Fibroblast of lung (primary cell): ENCODE measurements at regions not wholly inside any gene's neighbourhood (a gene's known extent, or its start where the extent isn't known, plus 50 kb on each side); places are given as distances from the start of the nearest gene placed in this dataset.

Experiments used
- DNase-seq, 2 donors: peaks; one replicate each; pipeline versions ENCODE4 v3.0.0 to v3.0.0-alpha.2; 2010; ENCODE audit warnings: low read depth in 2 of 2
- H2AFZ ChIP-seq: 2 replicates; pipeline ENCODE4 v1.5.1; 2012; ENCODE audit warnings: low read length, control low read depth, inconsistent platforms
- H3K27ac ChIP-seq: 2 replicates; pipeline ENCODE4 v1.5.1; 2011; ENCODE audit warnings: low read length, control low read depth; ENCODE audit not compliant: insufficient read depth
- H3K27me3 ChIP-seq: 2 replicates; pipeline ENCODE4 v1.5.1; 2011; ENCODE audit warnings: mild to moderate bottlenecking, low read length; ENCODE audit not compliant: control insufficient read depth, insufficient read depth
- H3K36me3 ChIP-seq: 2 replicates; pipeline ENCODE4 v1.5.1; 2011; ENCODE audit warnings: low read length; ENCODE audit not compliant: control insufficient read depth, insufficient read depth
- H3K4me1 ChIP-seq: 2 replicates; pipeline ENCODE4 v1.5.1; 2011; ENCODE audit warnings: low read length; ENCODE audit not compliant: control insufficient read depth, insufficient read depth; ENCODE audit errors: extremely low read depth
- H3K4me2 ChIP-seq: 2 replicates; pipeline ENCODE4 v1.5.1; 2011; ENCODE audit warnings: low read length, control low read depth; ENCODE audit not compliant: insufficient read depth; ENCODE audit errors: extremely low read depth
- H3K4me3 ChIP-seq, 4 experiments: fragments of 200-600 bp in 1 of 4; sonication (generic) in 1 of 4; replicated peaks in 1 of 4; 2 replicates each; pipeline ENCODE4 v1.5.1; 2011 to 2016; ENCODE audit warnings: low read length in 4 of 4, low read depth in 3 of 4, mild to moderate bottlenecking in 3 of 4, control low read depth in 2 of 4, inconsistent platforms in 1 of 4, mixed read lengths in 1 of 4; ENCODE audit not compliant: insufficient read depth in 1 of 4; ENCODE audit errors: control extremely low read depth in 1 of 4
- H3K79me2 ChIP-seq: 2 replicates; pipeline ENCODE4 v1.5.1; 2012; ENCODE audit warnings: mild to moderate bottlenecking, low read length, inconsistent platforms; ENCODE audit not compliant: control insufficient read depth, insufficient read depth
- H3K9ac ChIP-seq: 2 replicates; pipeline ENCODE4 v1.5.1; 2011; ENCODE audit warnings: mild to moderate bottlenecking, low read length, control low read depth; ENCODE audit not compliant: insufficient read depth
- H3K9me3 ChIP-seq: 2 replicates; pipeline ENCODE4 v1.5.1; 2012; ENCODE audit warnings: low read depth, low read length; ENCODE audit not compliant: control insufficient read depth, insufficient read depth
- H4K20me1 ChIP-seq: 2 replicates; pipeline ENCODE4 v1.5.1; 2011; ENCODE audit warnings: low read length; ENCODE audit not compliant: control insufficient read depth, insufficient read depth; ENCODE audit errors: extremely low read depth
- CTCF ChIP-seq, 2 donors: IDR thresholded peaks in 1 of 2; conservative IDR thresholded peaks in 1 of 2; 1 replicate in 1 of 2; 2 replicates in 1 of 2; pipeline ENCODE4 v1.5.1; 2011 to 2012; ENCODE audit warnings: low read length in 2 of 2, control low read depth in 1 of 2, inconsistent platforms in 1 of 2, low read depth in 1 of 2, mild to moderate bottlenecking in 1 of 2
- EZH2 ChIP-seq: IDR thresholded peaks from 2 replicates; pipeline ENCODE4 v1.5.1; 2012; ENCODE audit warnings: low read length, control low read depth, mild to moderate bottlenecking; ENCODE audit errors: missing control alignments

- Histone ChIP-seq H2AFZ (no peak overlapping the region), H4K20me1 (no peaks in the 10 kb centered on the region), H3K9ac (no peak overlapping the region), H3K4me2 (no peak overlapping the region), H3K36me3 (no peaks in the 10 kb centered on the region), H3K9me3 (no peaks in the 10 kb centered on the region), H3K4me1 (peaks cover 21% of the 10 kb centered on the region), H3K27me3 (no peaks in the 10 kb centered on the region), H3K27ac (no peak overlapping the region), H3K79me2 (no peaks in the 10 kb centered on the region), H3K4me3 (no peak overlapping the region)
- TF ChIP-seq EZH2 (no peak), CTCF (conservative IDR thresholded peaks at IDR 0.05 in 1 of 2, IDR thresholded peaks at IDR 0.05 in 1 of 2; ENCODE audit: low read depth in 1 of 2, low read length in 2 of 2) (no peak)
- DNase-seq, result no peak
Observed at GRCh38 chr2:200752332-200752731, 59.4 kb upstream of the BZW1 start.

- H4K20me1 ChIP-seq, result no peaks in the 10 kb centered on the region
- TF ChIP-seq EZH2 (no peak), CTCF (conservative IDR thresholded peaks at IDR 0.05 in 1 of 2, IDR thresholded peaks at IDR 0.05 in 1 of 2; ENCODE audit: low read depth in 1 of 2, low read length in 2 of 2) (no peak)
- peaks cover 20% of the 10 kb centered on the region for H3K4me1 ChIP-seq
- no peaks in the 10 kb centered on the region for H3K9me3 ChIP-seq
- H3K4me2 ChIP-seq, result no peak overlapping the region
- no peaks in the 10 kb centered on the region for H3K27me3 ChIP-seq
- no peaks in the 10 kb centered on the region for H3K79me2 ChIP-seq
- no peak overlapping the region for H2AFZ ChIP-seq
- H3K27ac ChIP-seq, result no peak overlapping the region
- H3K4me3 ChIP-seq, result no peak overlapping the region
- H3K36me3 ChIP-seq, result no peaks in the 10 kb centered on the region
- DNase-seq, result no peak
- no peak overlapping the region for H3K9ac ChIP-seq
Observed at GRCh38 chr2:200752835-200753234, 58.9 kb upstream of the BZW1 start.

GRCh38 chr2:200756618-200757321, 54.9 kb upstream of the BZW1 start:
- peaks cover 17% of the 10 kb centered on the region for H3K4me1 ChIP-seq
- no peak overlapping the region for H3K9ac ChIP-seq
- TF ChIP-seq EZH2, result no peak
- no peaks in the 10 kb centered on the region for H3K9me3 ChIP-seq
- H3K27ac ChIP-seq, result no peak overlapping the region
- no peaks in the 10 kb centered on the region for H3K36me3 ChIP-seq
- no peaks in the 10 kb centered on the region for H3K79me2 ChIP-seq
- peak; percentile 72 to 90 for DNase-seq
- H2AFZ ChIP-seq, result no peak overlapping the region
- H3K4me2 ChIP-seq, result no peak overlapping the region
- H3K4me3 ChIP-seq, result no peak overlapping the region
- H3K27me3 ChIP-seq, result no peaks in the 10 kb centered on the region
- H4K20me1 ChIP-seq, result no peaks in the 10 kb centered on the region
